Fibroblast of pulmonary artery (primary cell): ENCODE measurements at regions not wholly inside any gene's neighbourhood (a gene's known extent, or its start where the extent isn't known, plus 50 kb on each side); places are given as distances from the start of the nearest gene placed in this dataset.

Experiments
- DNase-seq: peaks from one replicate; pipeline ENCODE4 v3.0.0-alpha.2; 2010; ENCODE audit warnings: low read depth
- H3K4me3 ChIP-seq: replicated peaks from 2 replicates; pipeline ENCODE4 v1.5.1; 2011; ENCODE audit warnings: low read depth, mild to moderate bottlenecking, control low read depth, low read length, moderate library complexity
- TF ChIP-seq, protein P1 (sequence below): IDR thresholded peaks from 2 replicates; pipeline ENCODE4 v1.5.1; 2011; ENCODE audit warnings: mild to moderate bottlenecking, control low read depth, low read length, inconsistent platforms; ENCODE audit errors: missing control alignments

DNA sequence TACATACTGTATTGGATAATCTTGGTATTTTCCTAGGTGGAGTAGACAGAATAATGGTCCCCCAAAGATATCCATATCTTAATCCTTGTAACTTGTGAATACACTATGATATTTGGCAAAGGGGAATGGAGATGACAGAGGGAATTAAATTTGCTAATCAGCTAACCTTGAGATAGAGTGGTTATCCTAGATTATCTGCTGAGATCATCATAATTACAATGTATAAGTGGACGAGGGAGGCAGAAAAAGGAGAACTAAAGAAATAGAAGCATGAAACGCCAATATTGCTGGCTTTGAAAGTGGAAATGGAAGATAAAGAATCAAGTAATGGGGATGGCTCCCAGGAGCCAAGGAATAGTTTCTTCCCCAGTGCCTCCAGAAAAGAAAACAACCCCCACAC, 398.7 kb downstream of the NOVA1 start:
- TF ChIP-seq, protein P1, sequence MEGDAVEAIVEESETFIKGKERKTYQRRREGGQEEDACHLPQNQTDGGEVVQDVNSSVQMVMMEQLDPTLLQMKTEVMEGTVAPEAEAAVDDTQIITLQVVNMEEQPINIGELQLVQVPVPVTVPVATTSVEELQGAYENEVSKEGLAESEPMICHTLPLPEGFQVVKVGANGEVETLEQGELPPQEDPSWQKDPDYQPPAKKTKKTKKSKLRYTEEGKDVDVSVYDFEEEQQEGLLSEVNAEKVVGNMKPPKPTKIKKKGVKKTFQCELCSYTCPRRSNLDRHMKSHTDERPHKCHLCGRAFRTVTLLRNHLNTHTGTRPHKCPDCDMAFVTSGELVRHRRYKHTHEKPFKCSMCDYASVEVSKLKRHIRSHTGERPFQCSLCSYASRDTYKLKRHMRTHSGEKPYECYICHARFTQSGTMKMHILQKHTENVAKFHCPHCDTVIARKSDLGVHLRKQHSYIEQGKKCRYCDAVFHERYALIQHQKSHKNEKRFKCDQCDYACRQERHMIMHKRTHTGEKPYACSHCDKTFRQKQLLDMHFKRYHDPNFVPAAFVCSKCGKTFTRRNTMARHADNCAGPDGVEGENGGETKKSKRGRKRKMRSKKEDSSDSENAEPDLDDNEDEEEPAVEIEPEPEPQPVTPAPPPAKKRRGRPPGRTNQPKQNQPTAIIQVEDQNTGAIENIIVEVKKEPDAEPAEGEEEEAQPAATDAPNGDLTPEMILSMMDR: no peak
- no peak overlapping the region for H3K4me3 ChIP-seq
- no peak for DNase-seq

DNA sequence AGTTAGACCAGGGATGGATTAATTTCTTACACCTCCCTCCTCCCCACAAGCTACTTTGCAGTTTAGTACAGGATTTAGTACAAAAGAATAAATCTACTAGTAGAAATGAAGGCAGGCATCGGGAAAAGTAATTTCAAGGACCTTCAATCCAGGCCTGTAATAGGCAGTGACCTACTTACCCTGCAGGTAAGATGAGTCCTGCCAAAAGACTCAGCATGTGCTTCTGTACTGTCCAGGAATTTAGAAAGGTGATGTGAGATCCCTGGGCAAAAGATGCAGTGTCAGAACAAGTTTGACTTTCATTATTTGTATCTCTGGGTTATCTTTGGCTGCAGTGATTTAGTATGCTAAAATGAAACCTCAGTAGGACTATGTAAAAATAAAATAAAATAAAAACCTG, 403.0 kb downstream of the NOVA1 start:
- TF ChIP-seq, protein P1: no peak
- no peak for DNase-seq

GRCh38 chr14:26191671-26192070, 406.2 kb downstream of the NOVA1 start:
- TF ChIP-seq, protein P1: no peak
- no peak overlapping the region for H3K4me3 ChIP-seq
- DNase-seq: no peak

More for the DNA sequence above, 403.0 kb downstream of the NOVA1 start:
- H3K4me3 ChIP-seq: no peak overlapping the region

DNA sequence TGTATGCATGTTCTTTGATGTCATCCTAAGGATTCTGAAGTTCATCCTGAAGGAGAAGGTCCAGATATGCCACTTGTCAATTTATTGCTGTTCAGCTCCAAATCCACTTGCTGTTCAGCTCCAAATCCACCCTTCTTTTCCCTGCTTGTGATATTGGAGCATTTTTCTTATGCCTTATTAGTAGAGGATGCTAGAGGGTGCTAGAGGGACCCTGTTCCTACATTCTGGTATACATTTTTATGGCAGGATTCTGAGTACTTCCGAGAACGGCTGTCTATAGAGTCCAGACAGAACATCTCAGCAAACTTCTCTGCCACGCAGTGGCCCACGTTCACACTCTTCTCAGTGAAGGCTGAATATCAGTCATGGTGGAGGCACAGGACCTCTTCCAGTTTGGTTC, 406.7 kb downstream of the NOVA1 start:
- no peak overlapping the region for H3K4me3 ChIP-seq
- TF ChIP-seq, protein P1: peak; percentile 51
- DNase-seq: peak; percentile 33

GRCh38 chr14:26190646-26191045, 407.2 kb downstream of the NOVA1 start:
- no peak overlapping the region for H3K4me3 ChIP-seq
- TF ChIP-seq, protein P1: no peak
- DNase-seq: peak; percentile 39

GRCh38 chr14:26187996-26188620, 409.7 kb downstream of the NOVA1 start:
- TF ChIP-seq, protein P1: no peak
- no peak overlapping the region for H3K4me3 ChIP-seq
- no peak for DNase-seq

DNA sequence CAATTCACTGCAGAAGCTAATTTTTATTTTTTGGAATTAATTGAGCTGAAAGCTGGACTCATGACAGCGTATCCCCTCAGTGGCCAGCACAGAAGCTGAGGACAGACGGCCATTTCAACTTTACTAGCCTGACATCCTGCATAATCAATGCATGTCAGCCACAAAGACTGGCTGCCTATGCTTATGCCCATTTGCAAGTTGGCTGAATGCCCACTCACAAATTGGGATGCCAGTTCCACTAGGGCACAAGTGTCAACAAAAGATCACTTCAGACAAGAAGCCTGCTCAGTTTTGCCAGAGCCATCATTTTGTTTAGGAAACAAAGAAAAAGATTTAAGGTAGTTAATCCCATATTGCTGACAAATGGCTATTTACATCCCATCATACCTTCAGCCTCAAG, 417.6 kb downstream of the NOVA1 start:
- TF ChIP-seq, protein P1: no peak
- H3K4me3 ChIP-seq: no peak overlapping the region

More for the DNA sequence above, 417.6 kb downstream of the NOVA1 start:
- DNase-seq: no peak
